ENCODE measurements at regions not wholly inside any gene's neighbourhood (a gene's known extent, or its start where the extent isn't known, plus 50 kb on each side); places are given as distances from the start of the nearest gene placed in this dataset.

DNA sequence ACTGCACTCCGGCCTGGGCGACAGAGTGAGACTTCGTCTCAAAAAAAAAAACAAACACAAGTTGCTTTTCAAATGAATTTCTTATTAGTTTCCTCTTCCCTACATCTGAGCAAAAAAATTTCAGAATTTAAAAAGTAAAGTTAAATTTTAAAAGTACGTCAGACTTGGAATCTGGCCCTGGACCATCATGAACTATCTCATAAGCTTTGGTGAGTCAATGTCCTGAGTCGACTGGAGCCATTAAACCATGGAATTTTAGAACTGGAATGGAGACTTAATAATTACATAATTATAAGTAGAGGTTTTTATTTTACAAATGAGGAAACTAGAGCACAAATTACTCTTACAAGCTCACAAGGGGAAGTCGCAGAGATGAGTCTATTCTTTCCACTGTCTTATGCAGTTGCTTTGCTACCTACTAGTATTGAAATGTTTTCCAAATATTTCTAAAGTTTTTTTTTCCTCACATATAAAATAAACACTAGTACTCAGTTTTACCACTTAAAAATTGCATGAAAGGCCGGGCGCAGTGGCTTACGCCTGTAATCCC lies 98.0 kb upstream of the ZNF608 start:
- no peak overlapping the region for H3K4me3 ChIP-seq (ENCODE audit: low read depth, low read length)
- TF ChIP-seq, protein P1, sequence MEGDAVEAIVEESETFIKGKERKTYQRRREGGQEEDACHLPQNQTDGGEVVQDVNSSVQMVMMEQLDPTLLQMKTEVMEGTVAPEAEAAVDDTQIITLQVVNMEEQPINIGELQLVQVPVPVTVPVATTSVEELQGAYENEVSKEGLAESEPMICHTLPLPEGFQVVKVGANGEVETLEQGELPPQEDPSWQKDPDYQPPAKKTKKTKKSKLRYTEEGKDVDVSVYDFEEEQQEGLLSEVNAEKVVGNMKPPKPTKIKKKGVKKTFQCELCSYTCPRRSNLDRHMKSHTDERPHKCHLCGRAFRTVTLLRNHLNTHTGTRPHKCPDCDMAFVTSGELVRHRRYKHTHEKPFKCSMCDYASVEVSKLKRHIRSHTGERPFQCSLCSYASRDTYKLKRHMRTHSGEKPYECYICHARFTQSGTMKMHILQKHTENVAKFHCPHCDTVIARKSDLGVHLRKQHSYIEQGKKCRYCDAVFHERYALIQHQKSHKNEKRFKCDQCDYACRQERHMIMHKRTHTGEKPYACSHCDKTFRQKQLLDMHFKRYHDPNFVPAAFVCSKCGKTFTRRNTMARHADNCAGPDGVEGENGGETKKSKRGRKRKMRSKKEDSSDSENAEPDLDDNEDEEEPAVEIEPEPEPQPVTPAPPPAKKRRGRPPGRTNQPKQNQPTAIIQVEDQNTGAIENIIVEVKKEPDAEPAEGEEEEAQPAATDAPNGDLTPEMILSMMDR (IDR thresholded peaks at IDR 0.05; ENCODE audit: control insufficient read depth, extremely low read depth, insufficient read depth), result no peak
- DNase-seq (ENCODE audit: low read depth), result no peak

DNA sequence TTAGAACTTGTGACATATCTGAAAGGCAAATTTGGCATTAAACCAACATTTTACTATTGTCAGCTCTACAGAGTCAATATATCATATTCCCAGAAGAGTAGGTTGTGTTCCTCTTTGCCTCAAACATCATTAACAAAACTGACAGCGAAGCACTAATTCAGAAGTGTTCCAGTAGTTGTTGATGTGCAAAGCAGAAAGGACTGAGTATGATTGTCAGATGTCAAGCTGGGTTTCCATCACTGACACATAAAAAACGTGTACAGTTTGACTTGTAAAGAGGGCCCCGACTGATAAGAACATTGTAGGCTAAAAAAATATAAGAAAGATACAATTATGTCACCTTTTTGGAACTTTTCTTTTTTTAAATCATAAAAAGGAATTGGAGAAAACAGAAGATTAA lies 101.5 kb upstream of the ZNF608 start:
- H3K4me3 ChIP-seq (ENCODE audit: low read depth, low read length), result no peak overlapping the region
- TF ChIP-seq, protein P1 (IDR thresholded peaks at IDR 0.05; ENCODE audit: control insufficient read depth, extremely low read depth, insufficient read depth), result no peak
- no peak for DNase-seq (ENCODE audit: low read depth)

DNA sequence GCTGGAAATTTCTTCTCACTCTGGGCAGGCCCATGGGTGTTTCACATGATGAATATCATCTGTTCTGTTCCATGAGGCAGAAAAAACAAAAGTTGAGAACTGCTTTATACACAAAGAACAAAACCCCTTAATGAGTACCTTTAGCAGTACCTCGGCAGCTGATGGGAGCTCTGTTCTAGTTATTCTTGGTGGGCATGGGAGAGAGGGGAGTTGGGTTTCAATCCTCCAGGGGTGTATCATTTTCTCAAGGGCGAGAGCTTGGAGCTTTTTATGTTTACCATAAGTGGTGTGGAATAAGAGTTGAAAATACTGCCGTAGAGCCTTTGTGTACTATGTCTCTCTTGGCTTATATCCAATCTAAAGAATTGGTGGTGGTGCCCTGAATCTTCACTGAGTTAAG lies 103.3 kb upstream of the ZNF608 start:
- TF ChIP-seq, protein P1 (IDR thresholded peaks at IDR 0.05; ENCODE audit: control insufficient read depth, extremely low read depth, insufficient read depth), result no peak
- DNase-seq (ENCODE audit: low read depth), result no peak
- no peak overlapping the region for H3K4me3 ChIP-seq (ENCODE audit: low read depth, low read length)

DNA sequence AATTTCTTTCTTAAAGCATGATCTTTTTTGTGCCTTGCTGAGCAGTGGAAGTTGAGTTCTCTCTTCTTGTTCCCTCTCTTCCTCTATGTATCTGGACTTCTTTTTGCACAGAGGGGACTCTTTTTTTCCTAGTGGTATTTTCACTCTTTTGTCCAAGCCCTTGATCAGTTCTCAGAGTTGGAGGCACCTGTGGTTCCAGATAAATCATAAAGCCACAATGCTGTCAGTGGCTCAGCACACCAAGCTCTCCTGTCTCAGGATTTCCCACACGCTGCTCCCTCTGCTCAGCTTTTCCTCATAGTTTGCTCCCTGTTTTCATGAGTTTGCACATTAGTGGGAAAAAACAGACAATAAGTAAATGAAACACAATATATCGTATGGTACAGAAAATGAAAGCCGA lies 110.3 kb upstream of the ZNF608 start:
- TF ChIP-seq, protein P1 (IDR thresholded peaks at IDR 0.05; ENCODE audit: control insufficient read depth, extremely low read depth, insufficient read depth), result no peak
- DNase-seq (ENCODE audit: low read depth), result no peak

DNA sequence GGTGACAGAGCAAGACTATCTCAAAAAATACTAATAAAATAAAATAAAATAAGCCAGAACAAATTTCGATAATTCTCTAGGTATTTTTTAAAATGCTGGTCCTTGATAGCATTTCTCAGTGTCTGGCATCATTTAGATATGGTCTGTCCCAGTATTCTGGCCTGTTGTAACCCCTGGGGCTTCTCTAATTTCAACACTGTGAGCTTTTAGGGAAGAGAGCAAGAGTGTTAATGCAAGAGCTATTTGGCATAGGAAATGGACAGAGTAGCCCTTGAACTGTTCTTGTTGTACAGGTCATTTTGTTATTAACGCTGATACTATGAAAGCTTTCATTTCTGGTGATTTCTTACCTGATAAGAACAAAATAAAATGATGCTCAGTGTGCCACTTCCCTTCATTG lies 112.2 kb upstream of the ZNF608 start:
- no peak for DNase-seq (ENCODE audit: low read depth)
- TF ChIP-seq, protein P1 (IDR thresholded peaks at IDR 0.05; ENCODE audit: control insufficient read depth, extremely low read depth, insufficient read depth), result no peak
- H3K4me3 ChIP-seq (ENCODE audit: low read depth, low read length), result no peak overlapping the region

More for the DNA sequence above, 110.3 kb upstream of the ZNF608 start:
- no peak overlapping the region for H3K4me3 ChIP-seq (ENCODE audit: low read depth, low read length)

DNA sequence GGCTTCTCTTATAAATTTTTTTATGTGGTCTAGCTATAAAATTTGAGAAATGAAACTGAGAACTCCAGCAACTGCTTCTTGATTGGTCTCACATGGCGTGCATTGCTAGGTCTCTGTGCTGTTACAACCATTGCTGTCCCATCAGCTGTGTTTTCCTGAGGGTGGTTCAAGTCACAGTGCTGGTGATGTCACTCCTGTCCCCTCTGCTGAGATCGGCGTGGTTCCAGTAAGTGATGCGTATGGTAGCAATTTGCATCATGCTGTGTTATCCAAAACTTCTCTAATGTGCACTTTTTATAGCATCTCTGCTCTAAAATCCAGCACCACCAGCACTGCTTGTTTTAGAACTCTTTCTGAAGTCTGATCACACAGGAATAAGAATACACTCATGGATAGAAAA lies 112.6 kb upstream of the ZNF608 start:
- DNase-seq (ENCODE audit: low read depth), result no peak
- no peak overlapping the region for H3K4me3 ChIP-seq (ENCODE audit: low read depth, low read length)
- TF ChIP-seq, protein P1 (IDR thresholded peaks at IDR 0.05; ENCODE audit: control insufficient read depth, extremely low read depth, insufficient read depth), result no peak

DNA sequence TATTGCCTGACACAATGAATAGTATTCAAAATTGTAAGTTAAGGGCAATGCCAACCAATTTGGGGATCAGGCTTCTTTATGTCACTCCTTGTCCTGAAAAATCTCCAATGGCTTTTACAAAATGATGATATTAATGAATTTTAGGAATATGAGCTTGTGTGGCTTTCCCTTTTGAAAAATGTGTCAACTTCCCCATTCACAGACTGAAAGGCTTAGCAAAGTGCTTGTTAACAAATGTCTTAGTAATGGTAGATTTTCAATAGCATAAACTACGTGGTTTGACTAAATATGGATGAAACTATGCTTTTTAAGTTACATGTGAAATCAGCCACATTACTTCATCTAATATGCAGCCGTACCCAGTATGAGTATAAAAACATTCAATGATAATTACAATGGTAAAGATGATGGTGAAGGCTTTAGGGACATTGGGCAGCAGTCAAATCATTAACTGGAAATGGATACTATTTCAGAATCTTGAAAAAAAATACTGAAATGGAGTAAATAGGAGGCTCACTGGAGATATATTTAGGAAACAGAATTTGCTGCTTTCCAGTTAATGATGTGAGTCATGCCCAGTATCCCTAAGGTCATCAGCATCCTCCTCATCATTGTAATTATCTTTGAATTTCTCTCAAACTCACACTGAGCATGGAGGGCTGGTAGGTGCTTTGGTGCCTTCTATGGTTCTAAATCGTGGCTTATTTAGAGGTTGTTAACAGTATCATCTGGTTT lies 113.3 kb upstream of the ZNF608 start:
- TF ChIP-seq, protein P1 (IDR thresholded peaks at IDR 0.05; ENCODE audit: control insufficient read depth, extremely low read depth, insufficient read depth), result no peak
- no peak overlapping the region for H3K4me3 ChIP-seq (ENCODE audit: low read depth, low read length)
- DNase-seq (ENCODE audit: low read depth), result no peak

All from LNCaP clone FGC (cell line).